ENCODE measurements at regions not wholly inside any gene's neighbourhood (a gene's known extent, or its start where the extent isn't known, plus 50 kb on each side); places are given as distances from the start of the nearest gene placed in this dataset.
A peak's percentile ranks its signal among the peaks of the same experiment; 100 is the strongest.

DNA sequence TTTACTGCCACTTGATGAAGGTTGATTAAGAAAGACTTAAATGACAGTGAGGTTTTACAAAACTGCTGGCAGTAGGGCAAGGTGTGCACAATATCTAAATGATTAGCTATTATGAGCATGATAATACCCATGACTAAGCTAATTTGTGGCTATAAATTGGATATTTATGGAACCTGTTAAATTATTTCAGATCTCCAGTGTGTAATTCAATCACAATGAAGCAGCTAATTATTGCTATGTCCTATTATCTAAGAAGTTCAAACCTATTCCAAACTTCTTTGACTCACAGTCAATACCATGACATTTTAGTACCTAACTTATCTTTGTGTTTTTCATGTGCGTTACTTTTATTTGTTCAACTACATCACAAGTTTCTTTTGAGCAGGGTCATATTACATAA, 253.8 kb upstream of the MMADHC start:
- intact Hi-C loops (cut with DNase I): no loop called here
- ATAC-seq (no peak), DNase-seq (ENCODE audit: missing footprints) (no peak)

DNA sequence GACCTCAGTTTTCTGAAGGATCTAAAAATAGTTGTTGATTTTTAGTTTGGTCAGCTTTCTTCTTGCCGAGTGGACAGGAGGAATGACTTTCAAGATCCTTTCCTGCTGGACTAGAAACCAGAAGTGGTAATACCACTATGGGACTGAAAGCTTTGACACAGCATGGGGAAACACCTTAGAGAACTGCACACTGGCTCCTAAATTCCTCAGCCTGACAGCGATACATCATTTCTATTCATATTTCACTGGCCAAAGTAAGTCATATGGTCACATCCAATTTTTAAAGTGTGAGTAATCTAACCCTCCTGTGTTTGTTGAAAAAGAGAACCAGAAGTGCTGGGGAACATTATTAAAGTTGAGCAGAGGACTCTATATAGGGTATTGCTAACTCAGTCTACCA, 244.7 kb upstream of the MMADHC start:
- ATAC-seq (no peak), DNase-seq (ENCODE audit: missing footprints) (no peak)
- intact Hi-C loops (cut with DNase I): no loop called here

DNA sequence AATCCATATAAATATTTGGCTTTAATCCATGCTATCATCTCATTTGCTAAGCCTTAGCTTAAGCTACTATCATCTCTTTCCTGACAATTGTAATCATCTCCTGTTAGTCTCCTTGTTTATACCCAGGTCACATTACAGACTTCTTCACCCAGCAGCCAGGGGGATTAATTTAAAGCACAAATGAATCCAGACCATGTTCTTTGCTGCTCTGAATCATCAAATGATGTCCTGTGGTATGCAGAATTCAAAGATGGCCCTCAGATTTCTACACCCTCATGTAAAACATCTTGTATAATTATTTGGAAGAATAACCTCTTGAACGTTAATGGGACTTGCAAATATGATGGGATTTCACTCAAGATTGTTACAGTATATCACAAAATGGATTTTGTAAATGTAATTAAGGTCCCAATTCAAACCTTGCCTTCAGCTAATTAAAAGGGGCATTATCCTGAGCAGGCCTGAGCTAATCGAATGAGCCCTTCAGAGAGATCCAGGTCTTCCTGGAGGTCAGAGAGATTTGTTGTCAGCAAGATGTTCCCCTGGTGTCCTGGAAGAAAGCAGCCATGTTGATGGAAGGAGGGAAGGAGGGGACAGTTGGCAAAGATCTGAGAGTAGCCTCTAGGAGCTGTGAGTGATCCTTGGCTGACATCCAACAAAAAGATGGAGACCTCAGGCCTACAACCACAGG, 241.1 kb upstream of the MMADHC start:
- DNase-seq (ENCODE audit: missing footprints) (no peak), ATAC-seq (no peak)
- intact Hi-C loops (cut with DNase I): no loop called here

- ATAC-seq: peak; percentile 44
- intact Hi-C loops (cut with DNase I): no loop called here
These were observed 240.1 kb upstream of the MMADHC start for GRCh38 chr2:149827585-149828126.

DNA sequence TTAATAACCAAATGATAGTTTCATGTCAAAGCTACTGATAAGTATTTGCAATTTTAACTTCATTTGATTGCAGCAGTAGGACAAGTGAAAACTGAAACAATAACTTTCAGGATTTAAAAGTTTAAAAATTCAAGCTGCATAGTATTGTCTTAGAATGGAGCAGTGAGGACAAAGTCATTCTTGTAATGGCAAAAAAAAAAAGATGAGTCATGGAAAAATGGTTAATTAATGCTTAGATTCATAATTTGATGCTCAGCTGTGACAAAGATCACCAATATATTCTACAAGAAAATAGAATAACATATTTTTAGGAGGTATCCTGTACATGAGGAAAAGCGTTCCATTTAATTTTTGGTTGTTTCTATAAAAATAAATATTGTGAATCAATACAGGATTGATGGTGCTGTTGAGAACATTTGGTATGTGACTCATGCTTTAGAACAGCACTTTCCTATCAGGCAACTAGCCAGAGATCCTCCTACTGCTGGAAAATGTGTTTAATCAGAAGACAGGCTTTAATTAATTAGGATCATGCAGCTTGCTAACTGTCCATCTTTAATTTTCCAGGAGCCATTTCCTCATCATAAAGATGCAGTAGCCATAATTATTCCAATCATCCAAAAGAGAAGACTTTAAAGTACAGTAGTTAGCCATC, 239.0 kb upstream of the MMADHC start:
- intact Hi-C loops (cut with DNase I): no loop called here
- ATAC-seq: no peak
- no peak for DNase-seq (ENCODE audit: missing footprints)

More at GRCh38 chr2:149827585-149828126, 240.1 kb upstream of the MMADHC start:
- DNase-seq (ENCODE audit: missing footprints): no peak

DNA sequence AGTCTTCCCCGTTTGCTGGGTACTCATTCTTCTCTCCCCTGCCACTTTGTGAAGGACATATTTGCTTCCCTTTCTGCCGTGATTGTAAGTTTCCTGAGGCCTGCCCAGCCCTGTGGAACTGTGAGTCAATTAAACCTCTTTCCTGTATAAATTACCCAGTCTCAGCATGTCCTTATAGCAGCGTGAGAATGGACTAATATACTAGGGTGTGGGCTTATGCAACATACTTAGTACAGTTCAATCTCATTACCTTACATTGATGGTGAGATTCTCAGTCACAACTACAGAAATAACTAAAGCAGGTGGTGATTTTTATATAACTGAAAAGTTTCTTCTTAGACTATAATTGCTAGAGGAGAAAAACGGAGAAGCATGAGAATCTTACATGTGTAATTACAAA, 237.9 kb upstream of the MMADHC start:
- ATAC-seq: no peak
- intact Hi-C loops (cut with DNase I): no loop called here
- no peak for DNase-seq (ENCODE audit: missing footprints)

- intact Hi-C loops (cut with DNase I): no loop called here
- DNase-seq (ENCODE audit: missing footprints) (no peak), ATAC-seq (no peak)
These were observed 236.6 kb upstream of the MMADHC start for GRCh38 chr2:149824136-149824535.

DNA sequence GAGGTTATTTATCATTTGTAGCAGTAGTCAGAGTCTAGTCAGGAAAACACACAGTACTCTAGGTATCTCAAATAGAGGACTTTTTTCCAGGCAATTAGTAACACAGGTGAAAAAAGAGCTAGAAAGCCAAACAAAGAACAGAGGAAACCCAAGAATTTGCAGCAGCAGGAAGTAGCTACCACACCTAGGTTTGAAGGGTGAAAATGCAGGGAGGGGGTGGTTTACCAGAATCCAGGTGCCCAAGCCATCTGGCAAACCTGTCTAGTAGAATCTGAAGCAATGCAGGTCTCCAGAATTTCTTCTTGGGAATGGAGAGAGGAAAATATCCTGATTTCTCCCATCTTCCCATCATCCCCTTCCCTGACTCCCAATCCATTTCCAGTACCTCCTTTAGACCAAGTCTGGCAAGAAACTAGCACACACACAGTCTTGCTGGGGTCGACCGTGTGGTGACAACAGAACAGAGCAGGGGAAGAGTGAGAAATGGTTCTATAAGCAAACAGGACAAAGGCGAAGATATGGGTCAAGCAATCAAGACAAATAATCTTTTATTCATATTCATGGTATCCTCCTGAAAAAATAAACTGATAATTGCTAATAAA, 231.9 kb upstream of the MMADHC start:
- DNase-seq (ENCODE audit: missing footprints) (no peak), ATAC-seq (no peak)
- intact Hi-C loops (cut with DNase I): no loop called here

DNA sequence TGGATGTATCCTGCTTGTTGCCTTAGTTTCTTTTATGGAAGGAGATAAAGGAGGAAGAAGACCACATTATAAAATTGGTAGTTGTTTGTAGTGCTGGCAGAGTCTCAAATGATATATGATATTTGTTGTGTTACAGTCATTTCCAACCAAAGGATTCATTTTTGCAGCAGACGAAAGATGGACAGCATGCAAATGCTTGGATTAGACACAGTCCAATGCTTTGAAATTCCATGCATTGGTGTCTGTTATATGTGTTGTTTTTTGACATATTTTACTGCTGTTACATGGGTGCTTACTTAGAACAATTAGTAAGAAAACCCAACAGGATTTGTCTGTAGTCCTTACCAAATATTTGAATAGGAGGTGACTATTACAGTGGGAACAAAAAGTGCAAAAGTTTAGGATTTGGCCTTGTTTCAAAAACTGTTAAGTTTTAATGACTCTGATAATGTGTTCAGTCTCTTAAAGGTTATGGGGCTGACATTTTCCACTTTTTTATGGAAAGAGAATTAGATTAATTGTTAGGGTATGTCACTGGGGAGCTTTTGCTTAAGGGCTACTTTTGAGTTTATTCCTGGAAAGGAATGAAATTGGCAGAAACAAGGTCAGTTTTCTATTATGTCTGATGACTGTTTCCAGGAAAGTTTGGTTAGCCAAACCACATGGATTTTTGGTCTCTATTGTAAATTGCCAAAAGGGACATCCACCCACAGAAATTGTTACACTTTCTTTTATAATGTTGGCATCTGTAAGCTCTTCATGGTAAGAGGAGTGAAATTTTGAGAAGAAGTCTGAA, 229.4 kb upstream of the MMADHC start:
- intact Hi-C loops (cut with DNase I): no loop called here
- no peak for DNase-seq (ENCODE audit: missing footprints)
- ATAC-seq: no peak

DNA sequence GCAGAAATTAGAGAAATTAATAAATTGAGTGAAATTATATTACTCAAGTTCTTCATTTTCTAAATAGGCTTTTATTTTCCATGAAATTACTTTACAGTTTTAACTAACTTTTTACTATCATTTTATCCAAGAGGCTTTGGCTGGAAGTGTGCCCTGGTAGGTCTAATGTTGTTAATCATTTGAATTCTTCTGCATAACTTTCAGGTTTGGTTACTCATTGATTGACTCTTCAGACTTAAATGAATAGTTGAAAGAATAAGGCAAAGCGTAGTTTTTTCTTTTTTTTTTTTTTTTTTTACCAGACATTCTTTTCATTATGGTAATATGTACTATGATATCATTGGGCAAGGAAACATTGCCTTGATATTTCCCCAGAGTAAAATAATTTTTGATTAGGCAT, 228.4 kb upstream of the MMADHC start:
- DNase-seq (ENCODE audit: missing footprints): no peak
- intact Hi-C loops (cut with DNase I): no loop called here
- no peak for ATAC-seq

DNA sequence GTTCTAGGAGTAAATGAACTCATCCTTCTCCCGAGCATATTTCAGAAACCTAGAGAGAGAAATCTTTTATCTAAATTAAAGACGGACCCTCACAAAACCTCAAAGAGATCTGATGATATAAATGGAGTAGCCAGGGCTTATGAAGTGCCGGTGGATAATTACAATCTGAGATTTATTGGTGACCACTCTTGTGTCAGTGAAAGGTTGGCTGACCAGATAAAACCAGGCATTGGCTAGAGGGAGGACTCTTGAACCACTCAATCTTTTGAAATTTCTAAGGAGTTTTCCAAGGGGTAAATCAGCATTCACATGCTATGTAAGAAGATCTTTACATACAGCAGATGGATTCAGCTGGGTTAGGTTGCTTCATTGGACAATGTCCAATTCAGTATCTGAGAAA, 227.3 kb upstream of the MMADHC start:
- DNase-seq (ENCODE audit: missing footprints): no peak
- ATAC-seq: no peak
- intact Hi-C loops (cut with DNase I): no loop called here

DNA sequence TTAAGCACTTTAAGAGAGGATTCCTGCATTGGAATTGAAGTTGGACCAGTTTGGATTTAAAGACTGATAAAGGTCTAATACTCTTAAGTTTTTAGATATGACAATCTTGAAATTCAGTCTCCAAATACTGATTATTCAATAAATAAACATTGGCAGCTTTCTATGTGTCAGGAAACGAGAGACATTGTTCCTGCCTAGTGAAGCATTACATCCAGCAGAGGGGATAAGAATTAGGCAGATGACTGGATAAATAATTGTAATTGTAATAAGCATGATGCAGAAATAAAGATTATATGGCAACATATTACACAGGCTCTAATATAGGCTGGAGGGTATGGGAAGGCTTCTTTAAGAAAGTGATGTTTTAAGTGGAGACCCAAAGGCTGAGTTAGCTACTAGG, 226.5 kb upstream of the MMADHC start:
- intact Hi-C loops (cut with DNase I): no loop called here
- DNase-seq (ENCODE audit: missing footprints) (no peak), ATAC-seq (no peak)

GRCh38 chr2:149808556-149808955, 221.0 kb upstream of the MMADHC start:
- DNase-seq (ENCODE audit: missing footprints): no peak
- no peak for ATAC-seq
- intact Hi-C loops (cut with DNase I): no loop called here

DNA sequence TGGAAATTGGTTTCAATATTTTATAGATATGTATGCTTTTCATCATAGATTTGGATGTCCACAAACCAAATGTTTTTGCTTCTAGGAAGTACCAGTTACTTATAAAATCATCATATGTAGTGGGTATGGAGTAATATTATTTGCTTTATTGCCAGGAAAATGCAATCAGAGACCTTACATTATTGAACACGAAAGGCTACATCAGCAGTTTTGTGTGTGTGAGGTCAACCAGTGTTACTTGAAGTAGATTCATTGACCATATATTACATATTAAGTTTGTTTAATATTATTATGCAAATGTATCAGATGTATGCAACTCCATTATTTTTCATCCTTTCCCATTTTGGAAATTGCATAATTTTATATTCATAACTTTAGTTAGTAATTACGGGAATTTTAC, 219.1 kb upstream of the MMADHC start:
- ATAC-seq (no peak), DNase-seq (ENCODE audit: missing footprints) (no peak)
- intact Hi-C loops (cut with DNase I): no loop called here

- intact Hi-C loops (cut with DNase I): no loop called here
- DNase-seq (ENCODE audit: missing footprints): no peak
- no peak for ATAC-seq
These were observed 213.3 kb upstream of the MMADHC start for GRCh38 chr2:149800624-149801542.

DNA sequence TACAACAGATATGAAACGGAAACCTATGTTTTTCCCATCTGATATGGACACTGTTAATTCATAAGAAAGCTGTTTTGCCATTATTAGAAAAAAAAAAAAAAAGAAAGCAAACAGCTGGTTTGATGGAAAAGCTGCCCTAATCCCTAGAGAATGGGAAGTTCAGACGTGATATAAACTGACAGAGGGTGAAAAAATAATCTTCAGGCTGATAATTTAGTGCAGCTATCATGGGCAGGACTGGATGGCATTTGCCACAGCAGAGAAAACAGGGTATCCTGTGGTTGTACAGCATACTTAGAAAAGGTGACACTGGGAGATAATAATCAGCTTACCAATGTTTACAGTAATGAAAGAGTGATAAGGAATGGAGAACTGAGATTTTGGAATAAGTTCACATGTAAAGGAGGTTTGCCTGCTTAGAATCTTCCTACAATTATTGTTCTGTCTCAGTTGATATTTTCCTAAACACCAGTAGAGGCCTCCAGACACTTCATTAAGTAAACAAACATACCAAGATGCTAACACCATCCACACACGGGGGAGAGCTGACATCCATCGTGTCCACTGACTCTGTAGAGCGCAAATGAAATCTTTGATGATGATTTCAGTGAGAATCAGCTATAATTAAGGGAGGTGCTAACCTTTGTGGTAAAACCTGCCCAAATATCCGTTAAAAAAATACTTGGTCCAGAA, 211.6 kb upstream of the MMADHC start:
- ATAC-seq (peak; percentile 88), DNase-seq (ENCODE audit: missing footprints) (no peak)
- intact Hi-C loops (cut with DNase I): loop anchor here (5.0 kb wide), 1 partner anchor 688 kb away; the partner anchor contains the start of gene RND3

DNA sequence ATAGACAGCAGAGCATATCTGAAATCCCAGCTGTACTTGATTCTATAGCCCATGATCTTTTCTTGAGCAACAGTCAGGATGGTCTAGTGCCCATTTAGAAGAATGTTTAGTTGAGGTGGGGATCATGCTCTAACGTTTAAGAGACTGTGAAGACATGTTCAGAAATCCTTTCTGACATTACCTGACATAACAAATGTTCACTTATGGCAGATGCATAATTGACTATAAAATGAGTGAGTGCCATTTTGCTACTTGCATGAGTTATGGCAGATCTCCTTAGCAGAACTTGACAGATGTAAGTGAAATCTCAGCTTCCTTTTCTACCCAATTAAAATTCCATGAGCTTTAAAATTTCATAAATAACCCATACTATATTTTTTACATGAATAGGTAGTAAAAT, 209.5 kb upstream of the MMADHC start:
- intact Hi-C loops (cut with DNase I): loop anchor here (5.0 kb wide), 1 partner anchor 690 kb away; the partner anchor contains the start of gene RND3
- no peak for ATAC-seq
- no peak for DNase-seq (ENCODE audit: missing footprints)

GRCh38 chr2:149789549-149789948, 202.0 kb upstream of the MMADHC start:
- ATAC-seq (no peak), DNase-seq (ENCODE audit: missing footprints) (no peak)
- intact Hi-C loops (cut with DNase I): no loop called here

All from Right ventricle myocardium inferior (tissue), 1 donor.